ENCODE measurements at regions not wholly inside any gene's neighbourhood (a gene's known extent, or its start where the extent isn't known, plus 50 kb on each side); places are given as distances from the start of the nearest gene placed in this dataset.

DNA sequence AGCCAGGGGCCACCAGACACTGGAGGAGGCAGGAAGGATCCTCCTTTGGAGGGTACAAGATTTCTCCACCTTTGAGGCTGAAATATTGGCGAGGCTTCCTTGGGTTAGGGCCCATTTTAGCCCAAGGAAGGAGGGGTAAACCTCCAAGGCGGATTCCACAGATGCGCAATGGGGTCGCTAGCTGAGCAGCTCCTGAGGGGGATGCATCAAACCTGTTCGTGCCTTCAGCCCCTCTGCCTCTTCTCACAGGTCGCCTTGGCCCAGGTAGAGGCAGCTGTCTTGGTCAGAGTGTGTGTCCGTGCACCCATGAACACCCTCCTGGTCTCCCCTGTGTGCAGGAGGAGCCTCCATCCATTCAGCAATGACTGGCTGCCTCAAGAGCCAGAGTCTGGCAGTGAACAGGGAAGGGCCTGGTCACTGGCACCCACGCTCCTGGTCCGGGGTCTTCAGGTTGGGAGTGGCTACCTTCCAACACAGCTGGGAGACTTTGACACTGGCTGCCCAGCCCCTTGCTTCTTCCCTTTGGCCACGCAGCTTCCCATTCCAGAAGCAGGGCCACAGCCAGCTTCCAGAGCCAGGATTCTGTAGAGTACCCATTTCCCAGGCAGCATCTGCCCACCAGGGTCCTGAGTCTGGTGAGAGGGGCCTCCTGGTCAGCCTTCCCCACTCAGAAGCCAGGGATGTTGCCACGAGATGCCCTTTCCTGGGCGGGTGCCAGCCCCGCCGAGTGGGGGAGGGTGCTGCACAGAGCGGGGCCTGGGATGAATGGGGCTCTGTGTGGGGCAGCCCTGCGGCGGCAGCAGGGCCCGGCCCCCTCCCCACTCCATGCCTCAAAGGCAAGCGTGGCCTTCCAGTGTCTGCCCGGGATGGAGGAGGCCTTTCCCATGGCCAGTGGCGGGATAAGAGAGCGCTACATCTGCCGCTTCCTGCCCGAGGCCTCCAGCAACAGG lies 95.8 kb upstream of the GPC1 start:
- no peak overlapping the region for H3K27ac ChIP-seq
- no peaks in the 10 kb centered on the region for H3K4me1 ChIP-seq
- DNase-seq (ENCODE audit: extremely low spot score in 2 of 2): no peak
- TF ChIP-seq POLR2AphosphoS5 (IDR thresholded peaks at IDR 0.05; ENCODE audit: insufficient read depth in 1 of 2, low read depth in 1 of 2): no peak
- no peak for TF ChIP-seq CTCF (IDR thresholded peaks at IDR 0.05)
- TF ChIP-seq POLR2A (IDR thresholded peaks at IDR 0.05): no peak
- no peaks in the 10 kb centered on the region for H3K9me3 ChIP-seq
- intact Hi-C loops (cut with DNase I): no loop called here
- no peaks in the 10 kb centered on the region for H3K36me3 ChIP-seq
- no peaks in the 10 kb centered on the region for H3K27me3 ChIP-seq
- no peak overlapping the region for H3K4me3 ChIP-seq

- no peaks in the 10 kb centered on the region for H3K27me3 ChIP-seq
- H3K9me3 ChIP-seq: no peaks in the 10 kb centered on the region
- no peak overlapping the region for H3K27ac ChIP-seq
- H3K4me3 ChIP-seq: no peak overlapping the region
- DNase-seq (ENCODE audit: extremely low spot score in 2 of 2): no peak
- intact Hi-C loops (cut with DNase I): no loop called here
- H3K36me3 ChIP-seq: no peaks in the 10 kb centered on the region
- H3K4me1 ChIP-seq: no peaks in the 10 kb centered on the region
- TF ChIP-seq CTCF (IDR thresholded peaks at IDR 0.05) (no peak), POLR2AphosphoS5 (IDR thresholded peaks at IDR 0.05; ENCODE audit: insufficient read depth in 1 of 2, low read depth in 1 of 2) (no peak), POLR2A (IDR thresholded peaks at IDR 0.05) (no peak)
Observed at GRCh38 chr2:240340361-240340761, 95.1 kb upstream of the GPC1 start.

DNA sequence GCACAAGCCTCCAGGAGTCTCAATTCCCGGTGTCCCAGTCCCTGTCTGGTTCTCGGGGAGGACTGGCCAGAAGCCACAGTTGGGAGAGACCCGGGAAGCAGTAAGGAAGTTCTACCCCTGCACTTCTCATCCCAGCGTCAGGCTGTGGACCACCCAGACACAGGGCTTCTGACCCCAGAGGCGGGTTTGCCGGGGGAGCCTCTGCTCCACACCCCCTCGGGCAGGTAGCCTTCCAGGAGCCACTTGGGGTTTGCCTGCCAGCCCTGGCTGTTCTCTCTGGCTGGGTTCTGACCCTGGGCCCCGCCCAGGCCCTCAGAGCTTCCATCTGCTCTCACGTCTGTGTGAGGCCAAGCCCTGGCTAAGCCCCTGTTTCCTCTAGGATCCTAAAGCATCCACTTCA lies 94.4 kb upstream of the GPC1 start:
- no peak for DNase-seq (ENCODE audit: extremely low spot score in 2 of 2)
- TF ChIP-seq CTCF (IDR thresholded peaks at IDR 0.05) (no peak), POLR2AphosphoS5 (IDR thresholded peaks at IDR 0.05; ENCODE audit: insufficient read depth in 1 of 2, low read depth in 1 of 2) (no peak), POLR2A (IDR thresholded peaks at IDR 0.05) (no peak)
- no peaks in the 10 kb centered on the region for H3K36me3 ChIP-seq
- no peaks in the 10 kb centered on the region for H3K9me3 ChIP-seq
- H3K27ac ChIP-seq: no peak overlapping the region
- intact Hi-C loops (cut with DNase I): no loop called here
- H3K4me1 ChIP-seq: no peaks in the 10 kb centered on the region
- no peak overlapping the region for H3K4me3 ChIP-seq
- no peaks in the 10 kb centered on the region for H3K27me3 ChIP-seq

GRCh38 chr2:240343548-240343947 lies 91.9 kb upstream of the GPC1 start:
- no peaks in the 10 kb centered on the region for H3K4me1 ChIP-seq
- H3K27ac ChIP-seq: no peak overlapping the region
- no peak for DNase-seq (ENCODE audit: extremely low spot score in 2 of 2)
- no peaks in the 10 kb centered on the region for H3K9me3 ChIP-seq
- intact Hi-C loops (cut with DNase I): no loop called here
- TF ChIP-seq POLR2A (IDR thresholded peaks at IDR 0.05) (no peak), POLR2AphosphoS5 (IDR thresholded peaks at IDR 0.05; ENCODE audit: insufficient read depth in 1 of 2, low read depth in 1 of 2) (no peak), CTCF (IDR thresholded peaks at IDR 0.05) (no peak)
- no peaks in the 10 kb centered on the region for H3K36me3 ChIP-seq
- H3K4me3 ChIP-seq: no peak overlapping the region
- H3K27me3 ChIP-seq: no peaks in the 10 kb centered on the region

- Histone ChIP-seq H3K36me3 (no peaks in the 10 kb centered on the region), H3K4me3 (no peak overlapping the region), H3K27ac (no peak overlapping the region), H3K27me3 (no peaks in the 10 kb centered on the region), H3K9me3 (no peaks in the 10 kb centered on the region), H3K4me1 (no peaks in the 10 kb centered on the region)
- intact Hi-C loops (cut with DNase I): no loop called here
- no peak for DNase-seq (ENCODE audit: extremely low spot score in 2 of 2)
- TF ChIP-seq POLR2AphosphoS5 (IDR thresholded peaks at IDR 0.05; ENCODE audit: insufficient read depth in 1 of 2, low read depth in 1 of 2): no peak
- no peak for TF ChIP-seq CTCF (IDR thresholded peaks at IDR 0.05)
- no peak for TF ChIP-seq POLR2A (IDR thresholded peaks at IDR 0.05)
Observed at GRCh38 chr2:240344904-240345303, 90.6 kb upstream of the GPC1 start.
